Activated CD4-positive, alpha-beta T cell treated with anti-CD3 and anti-CD28 coated beads, Interleukin-2, amount 50 U/mL, for 16 hours (primary cell): ENCODE measurements at regions not wholly inside any gene's neighbourhood (a gene's known extent, or its start where the extent isn't known, plus 50 kb on each side); places are given as distances from the start of the nearest gene placed in this dataset.
A peak's percentile ranks its signal among the peaks of the same experiment; 100 is the strongest.
"Not testable (repeated sequence)": the region's sequence is repeated elsewhere in the genome, so short reads cannot be mapped to it uniquely, and the experiment has no call there.

Source experiments
- DNase-seq: peaks from one replicate; pipeline ENCODE4 v3.0.0-alpha.2; 2020

GRCh38 chr1:145475962-145476361 lies 50.6 kb upstream of the NBPF20 start:
- DNase-seq = not testable (repeated sequence)

GRCh38 chr1:145475369-145475915 lies 50.0 kb upstream of the NBPF20 start:
- peak; percentile 62 for DNase-seq
